HL-60 (cell line): ENCODE measurements at regions not wholly inside any gene's neighbourhood (a gene's known extent, or its start where the extent isn't known, plus 50 kb on each side); places are given as distances from the start of the nearest gene placed in this dataset.

Experiments used
- DNase-seq, 2 experiments: peaks; one replicate each; pipeline ENCODE4 v3.0.0-alpha.2; 2010 to 2020; ENCODE audit warnings: low read depth in 1 of 2, low spot score in 1 of 2
- H3K27ac ChIP-seq: fragments of 250-450 bp; sonication (Bioruptor Pico); replicated peaks from 2 replicates; pipeline ENCODE4 v1.5.1; 2020; ENCODE audit warnings: mild to moderate bottlenecking, moderate library complexity
- H3K27me3 ChIP-seq: fragments of 250-450 bp; sonication (Bioruptor Pico); 2 replicates; pipeline ENCODE4 v1.5.1; 2021; ENCODE audit warnings: mild to moderate bottlenecking, moderate library complexity; ENCODE audit not compliant: insufficient read depth, poor library complexity, severe bottlenecking
- H3K4me3 ChIP-seq: replicated peaks from 2 replicates; pipeline ENCODE4 v1.5.1; 2011; ENCODE audit warnings: mild to moderate bottlenecking, control low read depth, low read length; ENCODE audit not compliant: insufficient read depth
- GABPA ChIP-seq: IDR thresholded peaks from 2 replicates; pipeline ENCODE4 v1.6.1; 2012; ENCODE audit warnings: low read depth
- POLR2AphosphoS5 ChIP-seq: IDR thresholded peaks from 2 replicates; pipeline ENCODE4 v1.6.1; 2012; ENCODE audit warnings: low read depth
- SPI1 ChIP-seq: IDR thresholded peaks from 2 replicates; pipeline ENCODE4 v1.6.1; 2012; ENCODE audit warnings: low read depth, mild to moderate bottlenecking, borderline replicate concordance
- TF ChIP-seq, protein P1 (sequence below): IDR thresholded peaks from one replicate; pipeline ENCODE4 v1.5.1; 2011; ENCODE audit warnings: low read length, control low read depth, inconsistent platforms; ENCODE audit not compliant: insufficient read depth
- TF ChIP-seq, protein P2 (sequence below): IDR thresholded peaks from 2 replicates; pipeline ENCODE4 v1.6.1; 2012; ENCODE audit warnings: low read depth; ENCODE audit not compliant: insufficient replicate concordance

DNA sequence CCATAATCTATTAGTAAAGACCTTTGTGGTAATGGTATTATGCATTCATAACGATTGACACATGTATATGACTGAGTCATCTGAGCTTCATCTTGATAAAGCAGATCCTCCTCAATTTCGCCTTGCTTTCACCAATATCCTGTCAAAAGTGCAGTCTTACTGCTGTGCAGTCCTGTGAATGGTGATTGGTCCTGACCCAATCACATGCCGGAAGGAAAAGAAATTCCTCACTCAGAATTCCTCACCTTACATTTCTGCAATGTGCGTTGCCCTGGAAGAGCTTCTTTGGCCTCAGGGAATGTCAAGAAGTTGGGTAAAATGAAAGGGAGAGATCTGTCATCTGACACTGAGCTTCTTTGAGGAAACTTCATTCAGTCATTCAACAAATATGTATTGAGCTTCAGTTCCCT is 121.0 kb upstream of the TSPAN2 start:
- no peak for DNase-seq
- no peaks in the 10 kb centered on the region for H3K27me3 ChIP-seq
- H3K4me3 ChIP-seq, result no peak overlapping the region
- TF ChIP-seq, protein P1, sequence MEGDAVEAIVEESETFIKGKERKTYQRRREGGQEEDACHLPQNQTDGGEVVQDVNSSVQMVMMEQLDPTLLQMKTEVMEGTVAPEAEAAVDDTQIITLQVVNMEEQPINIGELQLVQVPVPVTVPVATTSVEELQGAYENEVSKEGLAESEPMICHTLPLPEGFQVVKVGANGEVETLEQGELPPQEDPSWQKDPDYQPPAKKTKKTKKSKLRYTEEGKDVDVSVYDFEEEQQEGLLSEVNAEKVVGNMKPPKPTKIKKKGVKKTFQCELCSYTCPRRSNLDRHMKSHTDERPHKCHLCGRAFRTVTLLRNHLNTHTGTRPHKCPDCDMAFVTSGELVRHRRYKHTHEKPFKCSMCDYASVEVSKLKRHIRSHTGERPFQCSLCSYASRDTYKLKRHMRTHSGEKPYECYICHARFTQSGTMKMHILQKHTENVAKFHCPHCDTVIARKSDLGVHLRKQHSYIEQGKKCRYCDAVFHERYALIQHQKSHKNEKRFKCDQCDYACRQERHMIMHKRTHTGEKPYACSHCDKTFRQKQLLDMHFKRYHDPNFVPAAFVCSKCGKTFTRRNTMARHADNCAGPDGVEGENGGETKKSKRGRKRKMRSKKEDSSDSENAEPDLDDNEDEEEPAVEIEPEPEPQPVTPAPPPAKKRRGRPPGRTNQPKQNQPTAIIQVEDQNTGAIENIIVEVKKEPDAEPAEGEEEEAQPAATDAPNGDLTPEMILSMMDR, result no peak
- no peak for TF ChIP-seq POLR2AphosphoS5
- TF ChIP-seq SPI1, result no peak
- TF ChIP-seq, protein P2, sequence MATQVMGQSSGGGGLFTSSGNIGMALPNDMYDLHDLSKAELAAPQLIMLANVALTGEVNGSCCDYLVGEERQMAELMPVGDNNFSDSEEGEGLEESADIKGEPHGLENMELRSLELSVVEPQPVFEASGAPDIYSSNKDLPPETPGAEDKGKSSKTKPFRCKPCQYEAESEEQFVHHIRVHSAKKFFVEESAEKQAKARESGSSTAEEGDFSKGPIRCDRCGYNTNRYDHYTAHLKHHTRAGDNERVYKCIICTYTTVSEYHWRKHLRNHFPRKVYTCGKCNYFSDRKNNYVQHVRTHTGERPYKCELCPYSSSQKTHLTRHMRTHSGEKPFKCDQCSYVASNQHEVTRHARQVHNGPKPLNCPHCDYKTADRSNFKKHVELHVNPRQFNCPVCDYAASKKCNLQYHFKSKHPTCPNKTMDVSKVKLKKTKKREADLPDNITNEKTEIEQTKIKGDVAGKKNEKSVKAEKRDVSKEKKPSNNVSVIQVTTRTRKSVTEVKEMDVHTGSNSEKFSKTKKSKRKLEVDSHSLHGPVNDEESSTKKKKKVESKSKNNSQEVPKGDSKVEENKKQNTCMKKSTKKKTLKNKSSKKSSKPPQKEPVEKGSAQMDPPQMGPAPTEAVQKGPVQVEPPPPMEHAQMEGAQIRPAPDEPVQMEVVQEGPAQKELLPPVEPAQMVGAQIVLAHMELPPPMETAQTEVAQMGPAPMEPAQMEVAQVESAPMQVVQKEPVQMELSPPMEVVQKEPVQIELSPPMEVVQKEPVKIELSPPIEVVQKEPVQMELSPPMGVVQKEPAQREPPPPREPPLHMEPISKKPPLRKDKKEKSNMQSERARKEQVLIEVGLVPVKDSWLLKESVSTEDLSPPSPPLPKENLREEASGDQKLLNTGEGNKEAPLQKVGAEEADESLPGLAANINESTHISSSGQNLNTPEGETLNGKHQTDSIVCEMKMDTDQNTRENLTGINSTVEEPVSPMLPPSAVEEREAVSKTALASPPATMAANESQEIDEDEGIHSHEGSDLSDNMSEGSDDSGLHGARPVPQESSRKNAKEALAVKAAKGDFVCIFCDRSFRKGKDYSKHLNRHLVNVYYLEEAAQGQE, result no peak
- no peak for TF ChIP-seq GABPA
- H3K27ac ChIP-seq, result no peak overlapping the region

DNA sequence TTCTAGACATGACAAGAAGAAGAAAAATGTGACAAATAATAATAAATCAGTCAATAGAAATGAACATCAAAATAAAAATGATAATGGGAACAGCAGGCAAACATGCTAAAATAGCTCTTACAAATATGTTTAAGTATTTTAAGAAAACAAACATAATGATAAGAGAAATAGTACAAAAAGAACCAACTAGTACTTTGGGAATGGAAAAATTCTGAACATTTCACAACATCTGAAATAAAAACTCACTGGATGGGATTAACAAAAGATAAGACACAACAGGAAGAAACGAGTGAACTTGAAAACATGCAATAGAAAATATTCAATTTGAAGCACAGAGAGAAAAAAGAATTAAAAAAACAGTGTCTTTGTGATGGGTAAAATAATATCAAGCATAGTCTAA is 115.2 kb upstream of the TSPAN2 start:
- no peak for TF ChIP-seq SPI1
- TF ChIP-seq, protein P1, result no peak
- Histone ChIP-seq H3K4me3 (no peak overlapping the region), H3K27ac (no peak overlapping the region), H3K27me3 (no peaks in the 10 kb centered on the region)
- no peak for DNase-seq

DNA sequence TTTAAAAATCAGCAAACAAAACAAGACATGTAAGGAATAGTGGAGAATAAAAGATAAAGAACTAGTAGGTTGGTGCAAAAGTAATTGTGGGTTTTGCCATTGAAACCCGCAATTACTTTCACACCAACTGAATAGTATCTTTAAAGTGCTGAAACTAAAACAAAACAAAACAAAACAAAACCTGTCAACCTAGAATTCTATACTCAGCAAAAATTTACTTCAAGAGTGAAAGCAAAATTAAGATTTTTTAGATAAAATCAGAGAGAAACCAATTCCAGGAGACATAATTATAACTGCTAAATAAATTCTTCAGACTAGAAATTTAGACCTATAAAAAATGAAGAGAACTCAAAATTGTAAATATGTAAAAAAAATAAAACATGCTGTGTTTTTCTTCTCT is 114.0 kb upstream of the TSPAN2 start:
- H3K27ac ChIP-seq, result no peak overlapping the region
- H3K4me3 ChIP-seq, result no peak overlapping the region
- no peaks in the 10 kb centered on the region for H3K27me3 ChIP-seq
- TF ChIP-seq SPI1, result no peak
- TF ChIP-seq, protein P1, result no peak
- no peak for TF ChIP-seq GABPA
- DNase-seq, result no peak

DNA sequence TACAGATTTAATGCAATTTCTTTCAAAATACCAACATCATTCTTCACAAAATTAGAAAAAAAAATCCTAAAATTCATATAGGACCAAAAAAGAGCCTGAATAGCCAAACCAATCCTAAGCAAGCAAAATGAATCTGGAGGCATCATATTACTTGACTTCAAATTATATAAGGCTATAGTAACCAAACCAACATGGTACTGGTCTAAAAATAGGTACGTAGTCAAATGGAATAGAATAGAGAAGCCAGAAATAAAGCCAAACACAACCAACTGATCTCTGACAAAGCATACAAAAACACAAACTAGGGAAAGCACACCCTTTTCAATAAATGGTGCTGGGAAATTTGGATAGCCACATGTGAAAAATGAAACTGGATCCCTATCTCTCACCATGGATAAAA is 112.3 kb upstream of the TSPAN2 start:
- no peak for DNase-seq
- TF ChIP-seq GABPA (no peak), POLR2AphosphoS5 (no peak)
- TF ChIP-seq, protein P2, result no peak
- TF ChIP-seq, protein P1, result no peak
- Histone ChIP-seq H3K4me3 (no peak overlapping the region), H3K27ac (no peak overlapping the region), H3K27me3 (no peaks in the 10 kb centered on the region)
